Cardiac fibroblast (primary cell): ENCODE measurements at regions not wholly inside any gene's neighbourhood (a gene's known extent, or its start where the extent isn't known, plus 50 kb on each side); places are given as distances from the start of the nearest gene placed in this dataset.
"Not testable (repeated sequence)": the region's sequence is repeated elsewhere in the genome, so short reads cannot be mapped to it uniquely, and the experiment has no call there.

Source experiments
- DNase-seq, 2 donors: peaks; one replicate each; pipeline versions ENCODE4 v3.0.0 to v3.0.0-alpha.2; 2010; ENCODE audit warnings: low read depth in 2 of 2
- H3K4me3 ChIP-seq, 2 donors: replicated peaks in 1 of 2; 1 replicate in 1 of 2; 2 replicates in 1 of 2; pipeline ENCODE4 v1.5.1; 2011; ENCODE audit warnings: low read depth in 2 of 2, low read length in 2 of 2, mild to moderate bottlenecking in 2 of 2, moderate library complexity in 1 of 2
- TF ChIP-seq, protein P1 (sequence below): IDR thresholded peaks from one replicate; pipeline ENCODE4 v1.5.1; 2011; ENCODE audit warnings: low read depth, mild to moderate bottlenecking, low read length, inconsistent platforms

DNA sequence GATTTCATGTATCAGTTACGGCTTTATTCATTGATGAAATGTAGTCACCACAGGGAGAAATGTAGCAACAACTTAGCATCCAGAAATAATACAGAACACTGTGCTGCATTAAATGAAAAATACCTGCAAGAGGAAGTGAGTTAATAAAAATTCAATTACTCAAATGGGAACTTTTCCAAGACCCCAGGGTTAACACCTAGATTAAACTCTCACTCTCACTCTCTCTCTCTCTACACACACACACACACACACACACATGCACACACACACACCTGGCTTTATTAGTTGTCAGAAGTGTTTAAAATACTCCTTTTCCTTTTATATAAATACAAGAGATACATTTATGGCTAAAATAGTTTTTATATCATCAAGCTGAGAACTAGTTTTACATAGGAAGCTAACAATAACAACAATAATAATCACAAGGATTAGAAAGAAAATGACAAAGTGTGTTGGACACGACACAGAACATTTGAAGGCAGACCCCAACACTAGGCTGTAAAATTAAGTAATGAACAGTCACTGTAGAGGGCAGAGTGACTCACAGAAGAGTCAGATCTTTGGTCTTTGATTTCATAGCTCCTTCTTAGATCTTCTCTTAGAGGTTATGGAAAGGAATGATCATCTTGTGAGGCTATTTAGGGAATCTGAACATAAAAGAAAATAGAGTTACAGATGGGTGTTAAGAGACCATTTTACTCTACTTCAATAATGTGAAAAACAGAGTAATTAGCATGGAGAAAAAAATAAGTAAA, 1266.0 kb upstream of the ADGRL2 start:
- TF ChIP-seq, protein P1, sequence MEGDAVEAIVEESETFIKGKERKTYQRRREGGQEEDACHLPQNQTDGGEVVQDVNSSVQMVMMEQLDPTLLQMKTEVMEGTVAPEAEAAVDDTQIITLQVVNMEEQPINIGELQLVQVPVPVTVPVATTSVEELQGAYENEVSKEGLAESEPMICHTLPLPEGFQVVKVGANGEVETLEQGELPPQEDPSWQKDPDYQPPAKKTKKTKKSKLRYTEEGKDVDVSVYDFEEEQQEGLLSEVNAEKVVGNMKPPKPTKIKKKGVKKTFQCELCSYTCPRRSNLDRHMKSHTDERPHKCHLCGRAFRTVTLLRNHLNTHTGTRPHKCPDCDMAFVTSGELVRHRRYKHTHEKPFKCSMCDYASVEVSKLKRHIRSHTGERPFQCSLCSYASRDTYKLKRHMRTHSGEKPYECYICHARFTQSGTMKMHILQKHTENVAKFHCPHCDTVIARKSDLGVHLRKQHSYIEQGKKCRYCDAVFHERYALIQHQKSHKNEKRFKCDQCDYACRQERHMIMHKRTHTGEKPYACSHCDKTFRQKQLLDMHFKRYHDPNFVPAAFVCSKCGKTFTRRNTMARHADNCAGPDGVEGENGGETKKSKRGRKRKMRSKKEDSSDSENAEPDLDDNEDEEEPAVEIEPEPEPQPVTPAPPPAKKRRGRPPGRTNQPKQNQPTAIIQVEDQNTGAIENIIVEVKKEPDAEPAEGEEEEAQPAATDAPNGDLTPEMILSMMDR: no peak
- H3K4me3 ChIP-seq: no peak overlapping the region
- peak in 1 of 2 donors; percentile 8 for DNase-seq

DNA sequence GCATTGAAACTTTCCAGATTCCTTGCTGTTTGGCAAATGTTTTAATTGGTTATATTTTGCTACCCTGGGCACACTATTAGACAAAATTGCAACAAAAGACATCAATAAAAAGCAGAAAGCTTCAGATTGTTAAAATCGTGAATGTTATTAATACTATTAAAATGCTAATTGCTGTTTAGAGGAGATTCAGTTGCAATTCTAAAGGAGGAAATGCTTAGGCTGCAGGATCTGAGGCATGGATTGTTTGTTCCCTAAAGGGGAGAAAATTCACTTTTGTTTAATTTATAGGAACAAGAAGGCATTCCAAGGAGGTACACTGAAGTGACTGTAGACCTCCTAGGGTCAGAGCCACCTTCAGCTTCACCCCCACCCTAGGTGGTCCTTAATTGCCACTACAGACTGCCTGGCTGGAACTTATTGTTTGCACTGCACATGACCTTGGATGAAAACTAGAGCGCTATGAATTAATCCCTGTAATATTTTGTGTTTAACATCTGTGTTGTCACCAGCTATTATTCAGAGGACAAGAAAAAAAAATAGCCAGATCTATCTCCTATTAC, 1266.9 kb upstream of the ADGRL2 start:
- TF ChIP-seq, protein P1: no peak
- H3K4me3 ChIP-seq: no peak overlapping the region
- DNase-seq: no peak

DNA sequence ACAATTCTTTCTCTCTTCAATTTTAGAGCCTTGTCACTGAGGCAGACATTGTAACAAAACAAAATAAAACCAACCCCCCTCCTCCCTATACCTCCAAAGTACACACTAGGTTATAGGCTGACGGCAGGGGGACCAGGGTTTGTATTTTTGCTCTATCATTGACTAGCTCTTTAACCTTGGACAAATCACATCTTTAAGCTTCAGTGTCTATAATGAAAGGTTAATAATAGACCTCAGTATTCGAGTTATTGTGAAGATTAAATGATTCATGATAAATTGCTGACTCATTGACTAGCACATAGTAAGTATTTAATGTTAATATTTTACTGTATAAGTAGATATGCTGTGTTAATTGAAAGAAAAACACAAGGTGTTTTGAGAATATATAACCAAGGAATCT, 1267.6 kb upstream of the ADGRL2 start:
- no peak for DNase-seq
- no peak overlapping the region for H3K4me3 ChIP-seq
- TF ChIP-seq, protein P1: no peak

DNA sequence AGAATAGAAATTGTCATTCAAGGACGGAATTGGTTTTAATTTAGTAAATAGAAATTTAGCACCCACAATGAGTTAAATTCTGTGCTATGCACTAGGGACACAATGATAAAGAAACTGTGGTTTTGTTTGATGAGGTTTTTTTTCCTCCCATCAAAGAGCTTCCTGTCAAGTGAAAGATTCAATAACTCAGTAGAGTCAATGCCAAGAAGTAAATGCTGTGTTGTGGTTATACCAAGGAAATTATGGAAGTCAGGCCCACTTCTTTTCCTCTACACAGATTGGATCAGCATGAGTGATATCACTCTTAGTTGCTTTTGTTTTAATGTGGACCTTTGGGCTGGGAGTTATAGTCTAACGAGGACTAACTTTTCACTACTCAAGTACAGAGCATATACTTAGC, 1269.6 kb upstream of the ADGRL2 start:
- TF ChIP-seq, protein P1: no peak
- DNase-seq: peak in 1 of 2 donors; percentile 19
- no peak overlapping the region for H3K4me3 ChIP-seq

DNA sequence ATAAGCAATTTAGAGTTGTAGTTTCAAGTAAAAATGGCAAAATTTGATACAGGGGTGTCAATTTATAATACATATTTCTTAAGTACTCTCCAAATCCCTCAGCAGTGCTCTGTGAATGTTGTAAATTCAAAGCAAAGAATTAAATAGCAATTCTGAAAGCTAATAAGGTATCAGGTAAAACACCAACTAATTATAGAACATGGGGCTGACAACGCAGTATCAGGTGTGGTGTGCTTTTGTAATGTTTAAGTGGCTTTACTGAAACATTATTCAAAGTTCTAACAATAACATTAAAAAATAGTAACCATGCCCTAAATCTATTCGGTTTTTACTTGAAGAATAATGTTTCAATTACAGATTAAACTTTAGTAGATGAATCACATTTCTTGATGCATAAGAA, 1271.2 kb upstream of the ADGRL2 start:
- no peak overlapping the region for H3K4me3 ChIP-seq
- TF ChIP-seq, protein P1: no peak
- no peak for DNase-seq

DNA sequence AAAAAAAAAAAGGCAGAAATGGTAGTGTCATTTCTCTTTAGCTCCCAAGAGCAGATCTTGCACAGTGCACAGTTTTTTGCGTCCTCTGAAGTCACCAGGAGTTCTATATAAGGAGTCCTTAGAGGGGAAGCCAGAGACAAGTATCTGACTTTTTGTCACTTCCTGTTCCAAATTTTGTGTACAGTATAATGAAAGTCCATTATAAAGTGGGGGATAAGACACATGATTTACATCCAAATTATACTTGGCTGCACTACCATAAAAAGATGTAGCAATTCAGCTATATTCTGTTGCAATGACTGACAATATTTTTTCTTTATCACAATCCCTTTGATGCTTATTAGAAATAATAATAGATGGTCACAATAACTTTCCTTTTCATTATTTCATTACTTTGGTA, 1276.9 kb upstream of the ADGRL2 start:
- DNase-seq: no peak
- TF ChIP-seq, protein P1: no peak
- H3K4me3 ChIP-seq: no peak overlapping the region

DNA sequence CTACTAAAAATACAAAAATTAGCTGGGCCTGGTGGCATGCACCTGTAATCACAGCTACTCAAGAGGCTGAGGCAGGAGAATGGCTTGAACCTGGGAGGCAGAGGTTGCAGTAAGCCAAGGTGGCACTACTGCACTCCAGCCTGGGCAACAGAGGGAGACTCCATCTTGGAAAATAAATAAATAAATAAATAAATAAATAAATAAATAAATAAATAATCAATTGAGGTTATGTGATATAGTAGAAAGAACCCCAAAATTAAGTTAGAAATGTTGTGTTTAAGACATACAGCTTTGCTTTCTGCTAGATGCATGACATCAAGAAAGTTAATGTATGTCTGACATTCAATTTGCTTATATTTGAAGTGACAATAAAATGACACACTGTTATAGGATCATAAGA, 1277.7 kb upstream of the ADGRL2 start:
- not testable (repeated sequence) for H3K4me3 ChIP-seq, DNase-seq
